ENCODE measurements at regions not wholly inside any gene's neighbourhood (a gene's known extent, or its start where the extent isn't known, plus 50 kb on each side); places are given as distances from the start of the nearest gene placed in this dataset.

- no peak for TF ChIP-seq CTCF (conservative IDR thresholded peaks at IDR 0.05; ENCODE audit: low read depth, low read length)
- no peak for TF ChIP-seq EZH2 (IDR thresholded peaks at IDR 0.05; ENCODE audit: borderline replicate concordance, low read depth, low read length, poor library complexity, severe bottlenecking)
Measured at GRCh38 chr10:36604316-36604715, 521.1 kb upstream of the ANKRD30A start.

Data from A673 (cell line).